ENCODE measurements at regions not wholly inside any gene's neighbourhood (a gene's known extent, or its start where the extent isn't known, plus 50 kb on each side); places are given as distances from the start of the nearest gene placed in this dataset.

DNA sequence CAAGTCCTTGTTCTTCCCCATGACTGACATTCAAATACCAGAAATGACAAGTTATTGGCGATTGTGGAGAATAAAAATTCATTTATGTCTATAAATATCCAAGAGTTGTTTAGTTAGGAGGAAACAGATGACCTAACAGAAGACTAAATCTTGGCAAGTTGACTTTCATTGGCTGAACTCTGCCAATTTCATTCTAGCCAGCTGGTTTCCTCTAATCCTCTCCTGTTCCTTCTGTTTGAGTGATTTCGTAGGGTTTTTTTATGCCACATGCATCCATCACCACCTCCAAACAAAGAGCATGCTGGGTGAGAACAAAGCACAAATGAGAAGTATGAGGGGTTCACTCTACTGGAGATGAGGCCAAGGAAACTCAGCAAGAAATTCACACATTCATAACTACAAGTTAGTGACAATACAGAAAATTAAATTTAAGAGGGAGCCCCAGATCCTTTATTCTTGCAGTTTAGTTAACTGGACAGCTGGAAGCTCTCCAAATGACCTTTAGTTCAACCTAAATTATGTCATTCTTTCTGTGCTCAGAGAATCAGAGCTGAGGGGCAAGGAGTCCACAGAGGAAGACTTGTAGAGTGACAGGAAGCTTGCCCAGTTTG lies 932.0 kb downstream of the TLE4 start:
- no peak overlapping the region for H3K4me3 ChIP-seq (ENCODE audit: low read length)
- H4K20me1 ChIP-seq (ENCODE audit: control insufficient read depth, insufficient read depth, low read depth, low read length) = no peaks in the 10 kb centered on the region
- no peaks in the 10 kb centered on the region for H3K27me3 ChIP-seq (ENCODE audit: control insufficient read depth, low read length)
- no peaks in the 10 kb centered on the region for H3K36me3 ChIP-seq (ENCODE audit: control insufficient read depth, low read length)
- H3K4me1 ChIP-seq (ENCODE audit: control insufficient read depth, low read length) = no peaks in the 10 kb centered on the region
- no peaks in the 10 kb centered on the region for H3F3A ChIP-seq (ENCODE audit: control insufficient read depth, insufficient read depth)
- no peaks in the 10 kb centered on the region for H3K9me3 ChIP-seq (ENCODE audit: control insufficient read depth, insufficient read depth, low read length)
- no peak overlapping the region for H3K4me2 ChIP-seq (ENCODE audit: low read length)
- no peak for TF ChIP-seq EZH2phosphoT487 (IDR thresholded peaks at IDR 0.05; ENCODE audit: borderline replicate concordance, low read length)
- H3K79me2 ChIP-seq (ENCODE audit: control insufficient read depth, low read length) = no peaks in the 10 kb centered on the region
- no peaks in the 10 kb centered on the region for H3K9me2 ChIP-seq (replicated peaks; ENCODE audit: control insufficient read depth, low read length)
- no peak overlapping the region for H3K27ac ChIP-seq (ENCODE audit: low read depth, low read length)

DNA sequence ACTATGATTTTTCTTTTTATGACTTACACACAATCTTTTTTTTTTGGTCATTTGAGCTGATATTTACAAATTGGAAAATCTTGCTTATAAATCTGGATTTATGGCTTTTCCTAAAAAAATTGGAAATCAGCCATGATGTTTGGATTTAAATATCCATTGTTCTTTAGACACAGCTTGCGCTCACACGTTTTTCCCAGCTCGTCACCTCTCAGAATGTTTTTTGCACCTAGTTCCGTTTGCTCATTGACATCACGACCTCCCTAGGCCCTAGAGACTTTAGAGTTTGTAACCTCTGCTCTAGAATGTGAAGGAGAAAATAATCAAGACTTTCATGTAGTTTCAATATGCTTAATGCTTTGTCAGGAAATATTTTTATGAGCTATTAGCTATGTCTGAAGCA lies 930.5 kb downstream of the TLE4 start:
- Histone ChIP-seq H3K27ac (ENCODE audit: low read depth, low read length) (no peak overlapping the region), H3K4me2 (ENCODE audit: low read length) (no peak overlapping the region), H3K36me3 (ENCODE audit: control insufficient read depth, low read length) (no peaks in the 10 kb centered on the region), H3K27me3 (ENCODE audit: control insufficient read depth, low read length) (no peaks in the 10 kb centered on the region), H3K4me3 (ENCODE audit: low read length) (no peak overlapping the region), H3K9me3 (ENCODE audit: control insufficient read depth, insufficient read depth, low read length) (no peaks in the 10 kb centered on the region), H3K79me2 (ENCODE audit: control insufficient read depth, low read length) (no peaks in the 10 kb centered on the region), H4K20me1 (ENCODE audit: control insufficient read depth, insufficient read depth, low read depth, low read length) (no peaks in the 10 kb centered on the region), H3K4me1 (ENCODE audit: control insufficient read depth, low read length) (no peaks in the 10 kb centered on the region), H3K9me2 (replicated peaks; ENCODE audit: control insufficient read depth, low read length) (no peaks in the 10 kb centered on the region), H3F3A (ENCODE audit: control insufficient read depth, insufficient read depth) (no peaks in the 10 kb centered on the region)
- TF ChIP-seq, protein P1, sequence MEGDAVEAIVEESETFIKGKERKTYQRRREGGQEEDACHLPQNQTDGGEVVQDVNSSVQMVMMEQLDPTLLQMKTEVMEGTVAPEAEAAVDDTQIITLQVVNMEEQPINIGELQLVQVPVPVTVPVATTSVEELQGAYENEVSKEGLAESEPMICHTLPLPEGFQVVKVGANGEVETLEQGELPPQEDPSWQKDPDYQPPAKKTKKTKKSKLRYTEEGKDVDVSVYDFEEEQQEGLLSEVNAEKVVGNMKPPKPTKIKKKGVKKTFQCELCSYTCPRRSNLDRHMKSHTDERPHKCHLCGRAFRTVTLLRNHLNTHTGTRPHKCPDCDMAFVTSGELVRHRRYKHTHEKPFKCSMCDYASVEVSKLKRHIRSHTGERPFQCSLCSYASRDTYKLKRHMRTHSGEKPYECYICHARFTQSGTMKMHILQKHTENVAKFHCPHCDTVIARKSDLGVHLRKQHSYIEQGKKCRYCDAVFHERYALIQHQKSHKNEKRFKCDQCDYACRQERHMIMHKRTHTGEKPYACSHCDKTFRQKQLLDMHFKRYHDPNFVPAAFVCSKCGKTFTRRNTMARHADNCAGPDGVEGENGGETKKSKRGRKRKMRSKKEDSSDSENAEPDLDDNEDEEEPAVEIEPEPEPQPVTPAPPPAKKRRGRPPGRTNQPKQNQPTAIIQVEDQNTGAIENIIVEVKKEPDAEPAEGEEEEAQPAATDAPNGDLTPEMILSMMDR (IDR thresholded peaks at IDR 0.05; ENCODE audit: low read depth, low read length, poor library complexity, severe bottlenecking) = no peak
- no peak for TF ChIP-seq EZH2phosphoT487 (IDR thresholded peaks at IDR 0.05; ENCODE audit: borderline replicate concordance, low read length)

DNA sequence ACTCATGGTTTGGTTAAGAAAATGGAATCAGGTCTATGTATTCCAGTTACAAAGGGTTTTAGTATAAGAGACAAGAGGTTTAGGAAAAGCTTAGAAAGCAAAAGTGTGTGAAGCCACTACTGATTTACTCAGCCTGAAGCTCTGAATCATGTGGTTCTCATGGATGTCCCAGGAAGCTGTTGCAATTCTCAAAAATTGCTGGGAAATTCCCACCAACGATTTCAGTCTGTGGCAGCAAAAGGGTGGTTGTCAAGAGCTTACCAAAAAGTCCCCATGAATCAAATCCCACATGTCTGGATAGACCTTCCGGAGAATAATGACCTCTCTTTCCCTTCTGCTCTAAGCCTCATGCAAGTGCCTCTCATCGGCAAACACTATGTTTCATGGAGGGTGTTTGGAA lies 929.9 kb downstream of the TLE4 start:
- Histone ChIP-seq H3K4me1 (ENCODE audit: control insufficient read depth, low read length) (no peaks in the 10 kb centered on the region), H3K27me3 (ENCODE audit: control insufficient read depth, low read length) (no peaks in the 10 kb centered on the region), H3F3A (ENCODE audit: control insufficient read depth, insufficient read depth) (no peaks in the 10 kb centered on the region), H3K4me2 (ENCODE audit: low read length) (no peak overlapping the region), H3K4me3 (ENCODE audit: low read length) (no peak overlapping the region), H3K79me2 (ENCODE audit: control insufficient read depth, low read length) (no peaks in the 10 kb centered on the region), H3K27ac (ENCODE audit: low read depth, low read length) (no peak overlapping the region), H3K9me3 (ENCODE audit: control insufficient read depth, insufficient read depth, low read length) (no peaks in the 10 kb centered on the region), H4K20me1 (ENCODE audit: control insufficient read depth, insufficient read depth, low read depth, low read length) (no peaks in the 10 kb centered on the region), H3K9me2 (replicated peaks; ENCODE audit: control insufficient read depth, low read length) (no peaks in the 10 kb centered on the region), H3K36me3 (ENCODE audit: control insufficient read depth, low read length) (no peaks in the 10 kb centered on the region)
- TF ChIP-seq, protein P1 (IDR thresholded peaks at IDR 0.05; ENCODE audit: low read depth, low read length, poor library complexity, severe bottlenecking) = no peak
- no peak for TF ChIP-seq EZH2phosphoT487 (IDR thresholded peaks at IDR 0.05; ENCODE audit: borderline replicate concordance, low read length)

DNA sequence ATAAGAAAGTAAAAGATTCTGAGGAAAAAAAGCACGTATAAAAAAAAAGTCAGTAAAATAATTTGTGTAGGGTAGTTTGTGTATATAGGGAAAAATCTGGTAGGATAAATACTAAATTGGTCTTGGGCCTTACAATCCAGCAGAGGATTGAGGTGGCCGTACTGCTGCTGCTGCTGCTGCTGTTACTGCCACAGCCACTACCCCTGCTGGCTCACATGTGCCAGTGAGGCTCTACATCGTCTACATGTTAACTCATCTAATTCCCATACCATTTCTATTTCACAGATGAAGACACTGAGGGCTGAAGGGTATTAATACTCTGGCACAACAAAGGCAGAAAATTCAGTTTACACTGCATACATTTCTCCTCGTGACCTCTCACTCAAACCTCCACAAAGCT lies 928.5 kb downstream of the TLE4 start:
- Histone ChIP-seq H3K4me1 (ENCODE audit: control insufficient read depth, low read length) (no peaks in the 10 kb centered on the region), H3K4me3 (ENCODE audit: low read length) (no peak overlapping the region), H3K27ac (ENCODE audit: low read depth, low read length) (no peak overlapping the region), H3K4me2 (ENCODE audit: low read length) (no peak overlapping the region), H3F3A (ENCODE audit: control insufficient read depth, insufficient read depth) (no peaks in the 10 kb centered on the region), H3K79me2 (ENCODE audit: control insufficient read depth, low read length) (no peaks in the 10 kb centered on the region), H4K20me1 (ENCODE audit: control insufficient read depth, insufficient read depth, low read depth, low read length) (no peaks in the 10 kb centered on the region), H3K9me3 (ENCODE audit: control insufficient read depth, insufficient read depth, low read length) (no peaks in the 10 kb centered on the region), H3K27me3 (ENCODE audit: control insufficient read depth, low read length) (no peaks in the 10 kb centered on the region), H3K9me2 (replicated peaks; ENCODE audit: control insufficient read depth, low read length) (no peaks in the 10 kb centered on the region), H3K36me3 (ENCODE audit: control insufficient read depth, low read length) (no peaks in the 10 kb centered on the region)
- TF ChIP-seq EZH2phosphoT487 (IDR thresholded peaks at IDR 0.05; ENCODE audit: borderline replicate concordance, low read length) = no peak
- TF ChIP-seq, protein P1 (IDR thresholded peaks at IDR 0.05; ENCODE audit: low read depth, low read length, poor library complexity, severe bottlenecking) = no peak
